Breast epithelium (tissue), 3 donors: ENCODE measurements at regions not wholly inside any gene's neighbourhood (a gene's known extent, or its start where the extent isn't known, plus 50 kb on each side); places are given as distances from the start of the nearest gene placed in this dataset.

ENCODE experiments used
- POLR2AphosphoS5 ChIP-seq, 3 donors: sonication (generic); formaldehyde crosslinking; IDR thresholded peaks; one replicate each; pipeline ENCODE4 v1.6.1; 2017; ENCODE audit warnings: antibody characterized with exemption in 3 of 3
- TF ChIP-seq, protein P1 (sequence below), 3 donors: fragments of 450-650 bp; IDR thresholded peaks; one replicate each; pipeline ENCODE4 v1.5.1; 2016 to 2017; ENCODE audit warnings: antibody characterized with exemption in 3 of 3, mild to moderate bottlenecking in 3 of 3, moderate library complexity in 3 of 3

GRCh38 chr13:81406639-81407292, 1065.8 kb upstream of the SPRY2 start:
- TF ChIP-seq POLR2AphosphoS5 (IDR thresholded peaks at IDR 0.05): no peak
- TF ChIP-seq, protein P1, sequence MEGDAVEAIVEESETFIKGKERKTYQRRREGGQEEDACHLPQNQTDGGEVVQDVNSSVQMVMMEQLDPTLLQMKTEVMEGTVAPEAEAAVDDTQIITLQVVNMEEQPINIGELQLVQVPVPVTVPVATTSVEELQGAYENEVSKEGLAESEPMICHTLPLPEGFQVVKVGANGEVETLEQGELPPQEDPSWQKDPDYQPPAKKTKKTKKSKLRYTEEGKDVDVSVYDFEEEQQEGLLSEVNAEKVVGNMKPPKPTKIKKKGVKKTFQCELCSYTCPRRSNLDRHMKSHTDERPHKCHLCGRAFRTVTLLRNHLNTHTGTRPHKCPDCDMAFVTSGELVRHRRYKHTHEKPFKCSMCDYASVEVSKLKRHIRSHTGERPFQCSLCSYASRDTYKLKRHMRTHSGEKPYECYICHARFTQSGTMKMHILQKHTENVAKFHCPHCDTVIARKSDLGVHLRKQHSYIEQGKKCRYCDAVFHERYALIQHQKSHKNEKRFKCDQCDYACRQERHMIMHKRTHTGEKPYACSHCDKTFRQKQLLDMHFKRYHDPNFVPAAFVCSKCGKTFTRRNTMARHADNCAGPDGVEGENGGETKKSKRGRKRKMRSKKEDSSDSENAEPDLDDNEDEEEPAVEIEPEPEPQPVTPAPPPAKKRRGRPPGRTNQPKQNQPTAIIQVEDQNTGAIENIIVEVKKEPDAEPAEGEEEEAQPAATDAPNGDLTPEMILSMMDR (IDR thresholded peaks at IDR 0.05): no peak
